Neuron (in vitro differentiated cells): ENCODE measurements at regions not wholly inside any gene's neighbourhood (a gene's known extent, or its start where the extent isn't known, plus 50 kb on each side); places are given as distances from the start of the nearest gene placed in this dataset.

Source experiments
- H2AFZ ChIP-seq: one replicate; pipeline ENCODE4 v1.6.1; 2013; ENCODE audit warnings: low read depth, mild to moderate bottlenecking, inconsistent platforms, low read length, moderate library complexity
- H3K27me3 ChIP-seq: one replicate; pipeline ENCODE4 v1.6.1; 2013; ENCODE audit warnings: low read length; ENCODE audit not compliant: insufficient read depth
- H3K36me3 ChIP-seq: one replicate; pipeline ENCODE4 v1.6.1; 2013; ENCODE audit warnings: low read length; ENCODE audit not compliant: insufficient read depth
- H3K4me1 ChIP-seq: one replicate; pipeline ENCODE4 v1.6.1; 2013; ENCODE audit warnings: low read length; ENCODE audit not compliant: insufficient read depth
- H3K4me3 ChIP-seq: 2 replicates; pipeline ENCODE4 v1.5.1; 2013; ENCODE audit warnings: mild to moderate bottlenecking, low read length, moderate library complexity
- H3K9me3 ChIP-seq: one replicate; pipeline ENCODE4 v1.6.1; 2013; ENCODE audit warnings: low read length

DNA sequence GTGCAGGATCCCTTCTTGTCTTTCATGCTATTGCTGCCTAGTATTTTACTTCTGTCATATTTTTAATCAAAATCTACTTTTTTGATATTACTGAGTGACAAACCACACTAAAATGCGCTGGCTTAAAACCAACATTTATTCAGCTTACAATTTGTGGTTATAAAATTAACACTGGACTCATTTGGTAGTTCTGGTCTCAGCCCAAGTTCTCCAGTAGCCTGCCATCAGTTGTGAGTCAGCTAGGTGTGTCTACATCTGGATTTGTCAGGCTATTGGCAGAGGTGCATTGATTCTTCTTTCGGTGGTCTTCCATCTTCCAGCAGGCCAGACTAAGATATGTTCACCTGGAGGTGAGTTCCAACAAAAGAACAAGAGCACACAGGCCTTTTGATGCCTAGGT is 765.1 kb upstream of the FBXO33 start:
- H3K4me3 ChIP-seq = no peak overlapping the region
- no peak overlapping the region for H2AFZ ChIP-seq
- H3K4me1 ChIP-seq = no peaks in the 10 kb centered on the region
- H3K9me3 ChIP-seq = no peaks in the 10 kb centered on the region
- H3K36me3 ChIP-seq = no peaks in the 10 kb centered on the region
- H3K27me3 ChIP-seq = no peaks in the 10 kb centered on the region

DNA sequence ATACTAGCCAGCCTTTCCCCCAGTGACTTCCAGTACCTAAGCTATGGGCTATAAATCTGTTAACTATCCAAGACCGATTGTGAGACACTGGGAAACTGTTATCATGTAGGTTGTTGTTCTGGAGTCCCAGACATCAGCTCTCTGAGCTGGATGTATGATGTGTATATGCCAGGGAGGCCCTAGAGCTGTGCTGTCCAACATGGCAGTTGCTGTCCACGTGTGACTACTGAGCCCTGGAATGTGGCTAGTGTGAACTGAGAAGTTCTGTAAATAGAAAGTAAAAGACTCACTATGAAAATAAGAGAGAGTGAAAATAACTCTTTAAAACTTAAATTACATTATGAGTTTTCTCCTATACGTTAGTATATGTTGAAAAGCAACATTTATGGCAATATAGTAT is 755.8 kb upstream of the FBXO33 start:
- no peak overlapping the region for H3K4me3 ChIP-seq
- H2AFZ ChIP-seq = no peak overlapping the region
- no peaks in the 10 kb centered on the region for H3K9me3 ChIP-seq
- no peaks in the 10 kb centered on the region for H3K36me3 ChIP-seq
- H3K4me1 ChIP-seq = no peaks in the 10 kb centered on the region
- no peaks in the 10 kb centered on the region for H3K27me3 ChIP-seq

DNA sequence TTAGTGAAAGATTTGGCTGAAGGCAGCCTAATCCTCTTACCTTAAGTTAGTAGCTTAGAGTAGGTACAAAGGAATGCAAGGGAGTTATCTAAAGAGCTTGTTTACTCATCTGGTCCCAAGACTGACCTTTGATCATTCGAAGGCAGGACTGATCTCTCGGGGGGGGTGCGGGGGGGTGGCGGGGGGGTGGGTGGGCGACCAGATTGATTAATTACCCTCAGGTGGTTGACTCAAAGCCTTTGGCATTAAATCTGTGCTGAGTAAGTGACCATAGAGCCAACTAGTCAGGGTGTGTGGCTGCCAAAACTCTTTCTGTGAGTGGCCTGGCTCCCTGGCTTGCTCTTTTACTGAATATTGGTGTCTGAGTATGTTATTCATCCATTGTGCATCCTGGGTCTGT is 731.9 kb upstream of the FBXO33 start:
- Histone ChIP-seq H3K27me3 (no peaks in the 10 kb centered on the region), H2AFZ (no peak overlapping the region)

DNA sequence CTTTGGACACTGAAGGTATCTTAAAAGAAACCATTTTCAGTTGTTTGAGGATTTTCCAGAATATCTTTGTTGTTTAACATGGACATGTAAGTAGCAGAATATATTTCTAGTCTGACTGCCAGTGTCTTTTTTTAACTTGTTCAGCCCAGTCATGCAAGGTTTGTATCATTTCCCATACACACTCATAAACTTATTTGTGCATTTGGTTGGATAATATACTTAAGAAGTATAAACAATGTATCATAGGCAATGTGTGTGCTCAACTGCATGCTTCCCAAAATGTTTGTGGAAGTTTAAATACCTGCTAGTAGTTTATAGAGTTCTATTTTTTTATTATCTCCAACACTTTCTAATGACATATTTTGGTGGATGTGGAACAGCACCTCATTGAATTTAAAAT is 707.4 kb upstream of the FBXO33 start:
- H2AFZ ChIP-seq = no peak overlapping the region
- H3K4me1 ChIP-seq = no peaks in the 10 kb centered on the region
- no peaks in the 10 kb centered on the region for H3K27me3 ChIP-seq
- H3K9me3 ChIP-seq = no peaks in the 10 kb centered on the region
- H3K4me3 ChIP-seq = no peak overlapping the region
- no peaks in the 10 kb centered on the region for H3K36me3 ChIP-seq

More for the DNA sequence above, 731.9 kb upstream of the FBXO33 start:
- H3K4me3 ChIP-seq = no peak overlapping the region
- H3K36me3 ChIP-seq = no peaks in the 10 kb centered on the region
- no peaks in the 10 kb centered on the region for H3K4me1 ChIP-seq
- peaks cover 5% of the 10 kb centered on the region for H3K9me3 ChIP-seq

DNA sequence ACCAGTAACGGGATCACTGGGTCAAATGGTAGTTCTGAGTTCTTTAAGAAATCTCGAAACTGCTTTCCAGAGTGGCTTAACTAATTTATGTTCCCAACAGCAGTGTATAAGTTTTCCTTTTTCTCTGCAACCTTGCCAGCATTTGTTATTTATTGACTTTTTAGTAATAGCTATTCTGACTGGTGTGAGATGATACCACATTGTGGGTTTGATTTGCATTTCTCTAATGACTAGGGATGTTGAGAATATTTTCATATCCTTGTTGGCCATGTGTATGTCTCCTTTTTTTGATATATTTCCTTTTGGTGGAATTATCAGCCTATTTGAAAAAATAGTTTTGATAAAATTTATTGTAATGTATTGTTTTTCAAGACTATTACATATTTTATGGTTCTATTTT is 701.2 kb upstream of the FBXO33 start:
- Histone ChIP-seq H3K27me3 (no peaks in the 10 kb centered on the region), H3K36me3 (no peaks in the 10 kb centered on the region), H2AFZ (no peak overlapping the region), H3K4me3 (no peak overlapping the region), H3K4me1 (no peaks in the 10 kb centered on the region), H3K9me3 (no peaks in the 10 kb centered on the region)

DNA sequence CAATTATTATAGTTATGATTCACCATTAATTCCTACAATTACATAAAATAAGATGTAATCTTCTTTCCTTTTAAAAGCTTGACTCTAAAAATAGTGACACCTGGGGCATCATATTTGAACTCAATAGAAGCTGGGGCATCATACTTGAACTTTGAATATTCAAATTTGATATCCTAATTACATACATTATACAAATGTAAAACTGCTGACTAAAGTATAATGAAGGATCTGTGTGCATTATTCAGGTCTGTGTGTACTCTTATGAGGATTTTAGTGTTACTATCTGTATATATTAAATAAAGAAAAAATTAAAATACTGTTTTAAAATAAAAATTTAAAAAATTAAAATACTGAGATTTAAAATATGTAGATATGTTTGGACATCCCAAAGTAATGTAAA is 696.9 kb upstream of the FBXO33 start:
- H3K36me3 ChIP-seq = no peaks in the 10 kb centered on the region
- H3K4me3 ChIP-seq = no peak overlapping the region
- H2AFZ ChIP-seq = no peak overlapping the region
- H3K9me3 ChIP-seq = no peaks in the 10 kb centered on the region
- no peaks in the 10 kb centered on the region for H3K4me1 ChIP-seq
- no peaks in the 10 kb centered on the region for H3K27me3 ChIP-seq

DNA sequence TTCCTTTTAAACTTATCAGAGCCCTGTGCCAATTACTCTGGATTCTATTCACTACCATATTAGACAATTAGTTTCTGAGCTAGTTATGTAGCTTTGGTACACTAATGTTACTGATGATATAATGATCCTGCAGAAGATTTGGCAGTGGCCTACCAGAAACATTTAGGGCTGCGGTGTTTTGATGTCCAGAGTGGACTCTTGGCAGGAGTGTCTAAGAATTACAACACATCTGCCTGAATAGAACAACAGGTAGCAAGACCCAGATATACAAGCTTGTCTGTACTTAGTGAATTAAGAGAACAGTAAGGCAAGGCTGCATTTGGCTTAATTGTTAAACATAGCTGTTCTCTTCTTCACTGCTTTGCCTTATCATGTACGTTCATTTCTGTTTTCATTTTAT is 691.6 kb upstream of the FBXO33 start:
- H2AFZ ChIP-seq = peak overlapping the region; percentile 76
- no peaks in the 10 kb centered on the region for H3K36me3 ChIP-seq
- H3K4me3 ChIP-seq = no peak overlapping the region
- H3K9me3 ChIP-seq = no peaks in the 10 kb centered on the region
- H3K4me1 ChIP-seq = peaks cover 7% of the 10 kb centered on the region
- no peaks in the 10 kb centered on the region for H3K27me3 ChIP-seq

DNA sequence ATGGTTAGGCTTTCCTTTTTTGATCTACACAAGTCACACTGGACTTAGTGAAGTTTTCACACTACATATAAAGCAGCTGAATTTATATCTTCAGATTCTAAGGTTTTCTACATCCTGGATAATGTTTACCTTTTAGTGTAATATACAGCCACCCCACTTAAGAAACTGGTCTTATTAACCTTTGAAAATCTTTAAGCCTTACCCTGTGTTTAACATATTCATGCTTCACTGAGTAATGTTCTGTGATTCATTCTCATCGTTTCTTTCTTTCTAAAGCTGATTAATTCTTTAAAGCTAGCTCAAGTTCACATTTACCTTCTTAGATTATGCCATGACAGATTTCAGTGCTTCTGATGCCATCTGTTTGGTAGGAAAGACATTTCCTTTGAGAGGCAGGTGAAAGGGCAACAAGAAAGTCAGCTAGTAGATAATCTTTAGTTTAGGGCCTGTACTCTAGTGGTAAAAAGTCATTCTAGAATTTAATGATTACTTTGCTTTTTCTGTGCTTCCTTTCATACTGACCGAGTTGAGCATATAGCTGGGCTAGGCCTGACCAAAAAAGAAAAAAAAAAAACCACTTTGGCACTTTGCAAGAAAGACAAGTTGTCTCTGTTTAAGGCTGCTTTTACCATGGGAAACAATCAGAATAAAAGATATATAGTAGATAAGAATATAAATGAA is 690.9 kb upstream of the FBXO33 start:
- Histone ChIP-seq H3K4me1 (peaks cover 7% of the 10 kb centered on the region), H3K36me3 (no peaks in the 10 kb centered on the region), H3K9me3 (no peaks in the 10 kb centered on the region), H2AFZ (peak overlapping the region; percentile 76), H3K27me3 (no peaks in the 10 kb centered on the region), H3K4me3 (peak overlapping the region; percentile 29)

DNA sequence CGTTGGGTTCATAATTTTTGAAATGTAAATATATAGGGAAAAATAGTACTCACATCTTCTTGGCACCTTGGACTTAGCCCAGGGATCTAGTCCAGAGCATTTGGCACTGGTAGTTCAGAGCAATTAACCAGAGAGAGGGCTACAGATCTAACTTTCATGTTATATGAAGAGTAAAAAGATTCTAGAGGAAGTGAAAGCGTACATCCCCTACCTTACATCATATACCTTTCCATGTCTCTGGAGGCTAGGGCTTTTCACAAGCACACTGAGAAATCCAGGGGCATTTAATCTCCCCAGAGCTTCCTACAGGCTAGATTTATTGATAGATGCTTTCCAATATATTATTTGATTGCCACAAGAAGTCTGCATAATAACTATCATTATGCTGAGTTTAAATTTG is 687.5 kb upstream of the FBXO33 start:
- H2AFZ ChIP-seq = no peak overlapping the region
- H3K9me3 ChIP-seq = no peaks in the 10 kb centered on the region
- H3K36me3 ChIP-seq = no peaks in the 10 kb centered on the region
- no peak overlapping the region for H3K4me3 ChIP-seq
- no peaks in the 10 kb centered on the region for H3K27me3 ChIP-seq
- H3K4me1 ChIP-seq = peaks cover 7% of the 10 kb centered on the region

DNA sequence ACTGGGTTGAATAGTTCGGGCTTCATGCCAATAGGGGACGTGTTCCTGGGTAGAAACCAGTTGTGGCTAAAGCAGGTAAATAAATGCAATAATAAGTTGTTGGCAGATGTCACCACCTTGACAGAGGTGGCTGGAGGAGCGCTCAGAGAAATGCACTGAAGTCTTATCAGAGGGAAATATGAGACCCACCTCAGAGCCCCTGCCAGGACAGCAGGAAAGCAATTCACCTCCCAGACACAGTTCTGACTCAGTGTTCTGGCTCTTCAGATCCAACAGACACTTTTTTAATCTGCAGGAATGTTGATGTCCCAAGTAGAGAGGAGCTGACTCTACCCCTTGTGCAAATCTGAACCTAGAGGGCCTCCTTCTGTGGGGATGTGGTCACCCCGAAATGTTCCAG is 687.1 kb upstream of the FBXO33 start:
- no peaks in the 10 kb centered on the region for H3K27me3 ChIP-seq
- H3K36me3 ChIP-seq = no peaks in the 10 kb centered on the region
- H3K4me1 ChIP-seq = peaks cover 7% of the 10 kb centered on the region
- no peak overlapping the region for H2AFZ ChIP-seq
- H3K4me3 ChIP-seq = no peak overlapping the region
- no peaks in the 10 kb centered on the region for H3K9me3 ChIP-seq

DNA sequence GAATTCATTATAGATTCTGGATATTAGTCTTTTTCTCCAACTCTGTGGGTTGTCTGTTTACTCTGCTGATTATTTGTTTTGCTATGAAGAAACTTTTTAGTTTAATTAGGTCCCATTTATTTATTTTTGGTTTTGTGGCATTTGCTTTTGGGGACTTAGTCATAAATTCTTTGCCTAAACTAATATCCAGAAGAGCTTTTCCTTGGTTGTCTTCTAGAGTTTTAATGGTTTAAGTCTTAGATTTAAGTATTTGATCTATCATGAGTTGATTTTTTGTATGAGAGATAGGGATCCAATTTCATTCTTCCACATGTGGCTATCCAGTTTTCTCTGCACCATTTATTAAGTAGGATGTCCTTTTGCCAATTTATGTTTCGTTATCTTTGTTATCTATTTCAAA is 683.4 kb upstream of the FBXO33 start:
- Histone ChIP-seq H2AFZ (no peak overlapping the region), H3K9me3 (no peaks in the 10 kb centered on the region), H3K4me3 (no peak overlapping the region), H3K36me3 (no peaks in the 10 kb centered on the region), H3K27me3 (no peaks in the 10 kb centered on the region), H3K4me1 (no peaks in the 10 kb centered on the region)

DNA sequence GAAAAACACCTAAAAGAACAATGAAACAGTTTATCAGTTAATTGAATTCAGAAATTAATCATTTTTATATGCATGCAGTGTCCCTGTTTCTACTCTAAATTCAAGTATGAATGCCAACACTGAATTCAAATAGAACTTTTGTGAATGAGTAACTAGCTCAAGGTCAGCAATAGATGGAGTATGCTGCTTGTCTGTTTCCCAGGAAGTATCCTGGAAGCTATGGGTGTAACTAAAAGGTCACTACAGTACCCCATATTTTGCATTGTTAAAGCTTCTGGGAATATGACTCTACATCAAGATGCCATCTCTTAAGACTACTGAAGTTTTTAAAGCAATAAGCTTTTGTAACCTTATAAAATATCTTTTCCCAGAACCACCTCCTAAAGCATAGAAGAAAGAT is 681.4 kb upstream of the FBXO33 start:
- Histone ChIP-seq H3K27me3 (no peaks in the 10 kb centered on the region), H3K4me3 (no peak overlapping the region), H2AFZ (no peak overlapping the region), H3K4me1 (no peaks in the 10 kb centered on the region), H3K9me3 (no peaks in the 10 kb centered on the region), H3K36me3 (no peaks in the 10 kb centered on the region)

DNA sequence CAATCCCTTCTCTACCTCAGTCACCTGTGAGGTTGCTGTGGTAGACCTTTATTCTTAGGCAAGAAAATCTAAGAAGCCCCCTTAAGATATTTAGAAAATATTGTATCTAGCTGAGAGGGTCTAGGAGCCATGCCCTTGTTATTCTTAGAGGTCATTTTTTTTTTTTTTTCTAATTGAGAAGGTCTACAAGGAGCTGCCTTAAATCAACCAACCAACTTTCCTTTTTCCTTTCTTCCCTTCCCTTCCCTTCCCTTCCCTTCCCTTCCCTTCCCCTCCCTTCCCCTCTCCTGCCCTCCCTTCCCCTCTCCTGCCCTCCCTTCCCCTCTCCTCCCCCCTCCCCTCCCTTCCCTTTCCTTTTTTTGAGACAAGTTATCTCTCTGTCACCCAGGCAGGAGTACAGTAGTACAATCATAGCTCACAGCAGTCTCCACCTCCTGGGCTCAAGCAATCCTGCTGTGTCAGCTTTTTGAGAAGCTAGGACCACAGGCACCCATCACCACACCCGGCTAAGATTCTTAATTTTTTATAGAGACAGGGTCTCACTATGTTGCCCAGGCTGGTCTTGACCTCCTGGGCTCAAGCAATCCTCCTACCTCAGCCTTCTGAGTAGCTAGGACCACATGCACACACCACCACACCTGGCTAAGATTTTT is 668.4 kb upstream of the FBXO33 start:
- Histone ChIP-seq H3K27me3 (no peaks in the 10 kb centered on the region), H3K9me3 (no peaks in the 10 kb centered on the region), H3K4me1 (peaks cover 2% of the 10 kb centered on the region), H3K4me3 (no peak overlapping the region), H3K36me3 (no peaks in the 10 kb centered on the region), H2AFZ (no peak overlapping the region)

DNA sequence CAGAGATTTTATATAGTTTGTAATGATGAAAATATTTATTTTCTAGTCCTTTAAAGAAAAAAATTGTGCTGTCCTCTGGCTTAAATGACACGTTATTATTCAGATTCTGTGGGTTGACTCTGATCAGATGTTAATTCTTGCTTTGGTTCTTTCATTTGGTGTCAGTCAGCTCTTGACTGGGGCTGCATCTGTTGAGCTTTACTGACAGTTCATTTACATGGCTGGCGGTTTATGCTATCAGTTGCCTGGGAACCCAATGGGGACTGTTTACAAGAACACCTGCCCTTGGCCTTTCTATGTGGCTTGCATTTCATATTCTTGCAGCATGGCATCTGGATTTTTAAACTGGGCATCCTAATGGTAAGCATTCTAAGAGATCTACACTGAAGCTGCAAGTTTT is 667.1 kb upstream of the FBXO33 start:
- Histone ChIP-seq H3K4me1 (peaks cover 2% of the 10 kb centered on the region), H3K27me3 (no peaks in the 10 kb centered on the region)

More for the DNA sequence above, 667.1 kb upstream of the FBXO33 start:
- no peaks in the 10 kb centered on the region for H3K9me3 ChIP-seq
- no peak overlapping the region for H3K4me3 ChIP-seq
- no peaks in the 10 kb centered on the region for H3K36me3 ChIP-seq
- no peak overlapping the region for H2AFZ ChIP-seq
